DND-41 (cell line): ENCODE measurements at regions not wholly inside any gene's neighbourhood (a gene's known extent, or its start where the extent isn't known, plus 50 kb on each side); places are given as distances from the start of the nearest gene placed in this dataset.

Experiments
- EZH2 ChIP-seq: IDR thresholded peaks from 3 replicates; pipeline ENCODE4 v1.6.1; 2012; ENCODE audit warnings: borderline replicate concordance, low read depth, mild to moderate bottlenecking, moderate library complexity, low read length, inconsistent platforms; ENCODE audit not compliant: severe bottlenecking
- TF ChIP-seq, protein P1 (sequence below): IDR thresholded peaks from 2 replicates; pipeline ENCODE4 v1.5.1; 2012; ENCODE audit warnings: borderline replicate concordance, low read length, moderate library complexity, mild to moderate bottlenecking; ENCODE audit not compliant: poor library complexity, severe bottlenecking; ENCODE audit errors: extremely low read depth

DNA sequence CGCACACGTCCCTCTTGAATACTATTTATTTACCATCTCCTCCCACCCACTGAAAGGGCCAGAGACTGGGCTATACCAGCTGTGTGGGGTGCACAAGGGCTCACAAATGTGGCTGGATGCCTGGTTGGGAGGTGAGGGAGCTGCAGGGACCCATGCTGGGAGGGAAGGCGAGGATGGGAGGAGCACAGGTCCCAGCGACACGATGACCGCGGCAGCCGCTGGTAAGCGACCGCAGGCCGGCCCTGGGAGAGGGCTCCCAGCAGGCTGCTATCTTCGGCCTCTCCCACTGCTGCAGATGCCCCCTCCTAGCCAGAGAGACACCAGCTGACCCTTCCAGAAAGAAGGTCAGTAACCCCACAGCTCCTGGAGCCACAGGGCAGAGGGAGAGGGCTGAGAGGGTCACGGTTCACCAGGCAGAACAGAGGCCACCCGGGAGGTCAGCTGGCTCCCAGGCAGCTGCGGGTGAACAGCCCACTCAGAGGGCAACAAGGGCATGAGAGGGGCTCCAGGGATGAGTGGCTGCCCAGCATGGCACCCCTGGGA lies 163.9 kb downstream of the CRYBB2 start:
- TF ChIP-seq, protein P1, sequence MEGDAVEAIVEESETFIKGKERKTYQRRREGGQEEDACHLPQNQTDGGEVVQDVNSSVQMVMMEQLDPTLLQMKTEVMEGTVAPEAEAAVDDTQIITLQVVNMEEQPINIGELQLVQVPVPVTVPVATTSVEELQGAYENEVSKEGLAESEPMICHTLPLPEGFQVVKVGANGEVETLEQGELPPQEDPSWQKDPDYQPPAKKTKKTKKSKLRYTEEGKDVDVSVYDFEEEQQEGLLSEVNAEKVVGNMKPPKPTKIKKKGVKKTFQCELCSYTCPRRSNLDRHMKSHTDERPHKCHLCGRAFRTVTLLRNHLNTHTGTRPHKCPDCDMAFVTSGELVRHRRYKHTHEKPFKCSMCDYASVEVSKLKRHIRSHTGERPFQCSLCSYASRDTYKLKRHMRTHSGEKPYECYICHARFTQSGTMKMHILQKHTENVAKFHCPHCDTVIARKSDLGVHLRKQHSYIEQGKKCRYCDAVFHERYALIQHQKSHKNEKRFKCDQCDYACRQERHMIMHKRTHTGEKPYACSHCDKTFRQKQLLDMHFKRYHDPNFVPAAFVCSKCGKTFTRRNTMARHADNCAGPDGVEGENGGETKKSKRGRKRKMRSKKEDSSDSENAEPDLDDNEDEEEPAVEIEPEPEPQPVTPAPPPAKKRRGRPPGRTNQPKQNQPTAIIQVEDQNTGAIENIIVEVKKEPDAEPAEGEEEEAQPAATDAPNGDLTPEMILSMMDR = no peak
- no peak for TF ChIP-seq EZH2
